ENCODE measurements at regions not wholly inside any gene's neighbourhood (a gene's known extent, or its start where the extent isn't known, plus 50 kb on each side); places are given as distances from the start of the nearest gene placed in this dataset.

DNA sequence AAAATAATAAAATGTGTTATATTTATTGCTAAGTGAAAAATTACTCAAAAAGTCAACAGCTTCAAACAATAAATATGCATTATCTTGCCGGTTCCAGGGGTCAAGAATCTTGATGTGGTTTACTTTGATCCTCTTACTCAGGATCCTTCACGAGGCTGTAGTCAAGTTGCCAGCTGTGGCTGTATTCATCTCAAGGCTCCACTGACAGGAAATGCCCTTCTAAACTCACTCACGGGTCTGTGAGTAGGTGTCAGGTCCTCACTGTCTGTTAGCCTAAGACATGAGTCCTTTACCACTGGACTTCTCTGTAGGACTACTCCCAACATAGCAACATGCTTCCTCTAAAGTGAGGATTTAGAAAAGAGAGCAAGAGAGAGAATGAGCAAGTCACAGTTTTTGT lies 983.0 kb downstream of the SI start:
- TF ChIP-seq, protein P1, sequence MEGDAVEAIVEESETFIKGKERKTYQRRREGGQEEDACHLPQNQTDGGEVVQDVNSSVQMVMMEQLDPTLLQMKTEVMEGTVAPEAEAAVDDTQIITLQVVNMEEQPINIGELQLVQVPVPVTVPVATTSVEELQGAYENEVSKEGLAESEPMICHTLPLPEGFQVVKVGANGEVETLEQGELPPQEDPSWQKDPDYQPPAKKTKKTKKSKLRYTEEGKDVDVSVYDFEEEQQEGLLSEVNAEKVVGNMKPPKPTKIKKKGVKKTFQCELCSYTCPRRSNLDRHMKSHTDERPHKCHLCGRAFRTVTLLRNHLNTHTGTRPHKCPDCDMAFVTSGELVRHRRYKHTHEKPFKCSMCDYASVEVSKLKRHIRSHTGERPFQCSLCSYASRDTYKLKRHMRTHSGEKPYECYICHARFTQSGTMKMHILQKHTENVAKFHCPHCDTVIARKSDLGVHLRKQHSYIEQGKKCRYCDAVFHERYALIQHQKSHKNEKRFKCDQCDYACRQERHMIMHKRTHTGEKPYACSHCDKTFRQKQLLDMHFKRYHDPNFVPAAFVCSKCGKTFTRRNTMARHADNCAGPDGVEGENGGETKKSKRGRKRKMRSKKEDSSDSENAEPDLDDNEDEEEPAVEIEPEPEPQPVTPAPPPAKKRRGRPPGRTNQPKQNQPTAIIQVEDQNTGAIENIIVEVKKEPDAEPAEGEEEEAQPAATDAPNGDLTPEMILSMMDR (IDR thresholded peaks at IDR 0.05) = no peak
- TF ChIP-seq POLR2A (IDR thresholded peaks at IDR 0.05) = no peak
